GM12892 (cell line): ENCODE measurements at regions not wholly inside any gene's neighbourhood (a gene's known extent, or its start where the extent isn't known, plus 50 kb on each side); places are given as distances from the start of the nearest gene placed in this dataset.

Source experiments
- POLR2A ChIP-seq: IDR thresholded peaks from 2 replicates; pipeline ENCODE4 v1.6.1; 2011; ENCODE audit warnings: low read depth, low read length, control low read depth
- POLR2AphosphoS5 ChIP-seq: IDR thresholded peaks from 2 replicates; pipeline ENCODE4 v1.6.1; 2011; ENCODE audit warnings: low read depth, low read length, control low read depth

DNA sequence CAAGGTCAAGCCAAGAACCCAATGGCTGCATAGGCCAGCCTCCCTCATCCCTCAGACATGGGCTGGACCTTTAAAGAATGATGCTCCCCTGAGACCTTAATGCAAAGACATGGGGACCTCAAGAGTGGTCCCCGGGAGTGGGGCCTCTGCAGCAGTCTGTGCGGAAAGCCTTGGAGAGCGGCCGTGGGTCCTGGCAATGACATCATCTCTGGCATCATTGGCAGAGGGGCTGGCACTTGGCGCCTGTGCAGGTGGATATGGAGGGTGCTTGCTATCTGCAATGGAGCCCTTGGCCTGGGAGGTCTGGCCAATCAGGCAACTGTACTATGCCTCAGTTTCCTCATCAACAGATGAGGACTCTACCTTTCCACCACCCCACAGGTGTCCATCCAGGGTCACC is 365.5 kb upstream of the MKI67 start:
- TF ChIP-seq POLR2A = no peak
- no peak for TF ChIP-seq POLR2AphosphoS5
